Endodermal cell (in vitro differentiated cells): ENCODE measurements at regions not wholly inside any gene's neighbourhood (a gene's known extent, or its start where the extent isn't known, plus 50 kb on each side); places are given as distances from the start of the nearest gene placed in this dataset.

ENCODE experiments used
- DNase-seq: peaks from one replicate; pipeline ENCODE4 v3.0.0-alpha.2; 2017
- H3K27ac ChIP-seq: 2 replicates; pipeline ENCODE4 v1.5.1; 2013; ENCODE audit warnings: mild to moderate bottlenecking, low read depth, low read length, moderate library complexity
- H3K27me3 ChIP-seq: 2 replicates; pipeline ENCODE4 v1.6.1; 2013; ENCODE audit warnings: mild to moderate bottlenecking, low read length, moderate library complexity; ENCODE audit not compliant: insufficient read depth, control insufficient read depth, poor library complexity, severe bottlenecking
- H3K36me3 ChIP-seq: 2 replicates; pipeline ENCODE4 v1.7.0; 2013; ENCODE audit warnings: mild to moderate bottlenecking, low read length, moderate library complexity; ENCODE audit not compliant: control insufficient read depth, insufficient read depth
- H3K4me1 ChIP-seq: one replicate; pipeline ENCODE4 v1.7.0; 2013; ENCODE audit warnings: low read length; ENCODE audit not compliant: control insufficient read depth, insufficient read depth
- H3K4me3 ChIP-seq: 2 replicates; pipeline ENCODE4 v1.5.1; 2013; ENCODE audit warnings: mild to moderate bottlenecking, low read length, moderate library complexity
- H3K9ac ChIP-seq: 2 replicates; pipeline ENCODE4 v1.6.1; 2013; ENCODE audit warnings: mild to moderate bottlenecking, low read length, moderate library complexity; ENCODE audit not compliant: poor library complexity, severe bottlenecking; ENCODE audit errors: extremely low read depth
- H3K9me3 ChIP-seq: 2 replicates; pipeline ENCODE4 v1.6.1; 2013; ENCODE audit warnings: mild to moderate bottlenecking, low read length, moderate library complexity; ENCODE audit not compliant: control insufficient read depth
- H3K27ac Mint-ChIP-seq: 2 replicates; pipeline ENCODE4 v1.8.0; 2020; ENCODE audit warnings: mixed read lengths
- H3K27me3 Mint-ChIP-seq: 2 replicates; pipeline ENCODE4 v1.8.0; 2021; ENCODE audit warnings: mild to moderate bottlenecking, mixed read lengths; ENCODE audit not compliant: insufficient read depth
- H3K36me3 Mint-ChIP-seq: 2 replicates; pipeline ENCODE4 v1.8.0; 2020; ENCODE audit warnings: low read depth, mixed read lengths
- H3K4me1 Mint-ChIP-seq: 2 replicates; pipeline ENCODE4 v1.8.0; 2020; ENCODE audit warnings: mixed read lengths
- H3K4me3 Mint-ChIP-seq: 2 replicates; pipeline ENCODE4 v1.8.0; 2020; ENCODE audit warnings: mild to moderate bottlenecking, moderate library complexity, mixed read lengths
- H3K9me3 Mint-ChIP-seq: 2 replicates; pipeline ENCODE4 v1.8.0; 2020; ENCODE audit warnings: mild to moderate bottlenecking, mixed read lengths
- whole genome bisulfite sequencing, 2 experiments: methylation state at CpG; one replicate each; pipeline versions ENCODE4 v1.1.5 to v1.1.7; 2013; ENCODE audit warnings: missing lambda C conversion rate in 2 of 2, mixed read lengths in 1 of 2; ENCODE audit not compliant: insufficient coverage in 1 of 2, insufficient read length in 1 of 2; 5-methylcytosine and 5-hydroxymethylcytosine counted together
- TF ChIP-seq, protein P1 (sequence below): fragments of 200-600 bp; sonication (generic); conservative IDR thresholded peaks from 2 replicates; pipeline ENCODE4 v1.5.0; 2021; ENCODE audit warnings: antibody characterized with exemption, mild to moderate bottlenecking

DNA sequence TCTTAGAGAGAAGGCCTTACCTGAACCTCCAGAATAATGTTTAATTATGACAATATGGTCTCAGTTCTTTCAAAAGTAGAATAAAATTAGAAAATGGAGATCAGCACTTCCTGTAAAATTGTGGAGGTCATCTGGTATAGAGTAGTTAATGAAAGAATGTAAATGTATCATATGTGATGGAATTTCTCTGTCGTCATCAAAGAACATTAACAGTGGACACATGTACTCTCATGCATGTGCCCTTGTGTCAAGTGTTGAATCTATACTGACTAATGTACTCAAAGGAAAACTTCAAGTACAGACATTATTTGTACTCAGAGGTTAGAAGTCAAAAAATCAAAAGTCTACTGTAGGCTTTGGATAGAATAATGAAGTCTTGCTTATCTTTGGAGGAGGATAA lies 129.2 kb upstream of the MYOCD start:
- no peaks in the 10 kb centered on the region for H3K36me3 ChIP-seq
- H3K4me3 ChIP-seq: no peak overlapping the region
- H3K27me3 Mint-ChIP-seq: no peaks in the 10 kb centered on the region
- no peak overlapping the region for H3K9ac ChIP-seq
- H3K27me3 ChIP-seq: no peaks in the 10 kb centered on the region
- H3K9me3 Mint-ChIP-seq: no peaks in the 10 kb centered on the region
- 90 to 100% methylated on average over 1 of the region's 1 CpG for WGBS, 2 experiments
- DNase-seq: no peak
- TF ChIP-seq, protein P1, sequence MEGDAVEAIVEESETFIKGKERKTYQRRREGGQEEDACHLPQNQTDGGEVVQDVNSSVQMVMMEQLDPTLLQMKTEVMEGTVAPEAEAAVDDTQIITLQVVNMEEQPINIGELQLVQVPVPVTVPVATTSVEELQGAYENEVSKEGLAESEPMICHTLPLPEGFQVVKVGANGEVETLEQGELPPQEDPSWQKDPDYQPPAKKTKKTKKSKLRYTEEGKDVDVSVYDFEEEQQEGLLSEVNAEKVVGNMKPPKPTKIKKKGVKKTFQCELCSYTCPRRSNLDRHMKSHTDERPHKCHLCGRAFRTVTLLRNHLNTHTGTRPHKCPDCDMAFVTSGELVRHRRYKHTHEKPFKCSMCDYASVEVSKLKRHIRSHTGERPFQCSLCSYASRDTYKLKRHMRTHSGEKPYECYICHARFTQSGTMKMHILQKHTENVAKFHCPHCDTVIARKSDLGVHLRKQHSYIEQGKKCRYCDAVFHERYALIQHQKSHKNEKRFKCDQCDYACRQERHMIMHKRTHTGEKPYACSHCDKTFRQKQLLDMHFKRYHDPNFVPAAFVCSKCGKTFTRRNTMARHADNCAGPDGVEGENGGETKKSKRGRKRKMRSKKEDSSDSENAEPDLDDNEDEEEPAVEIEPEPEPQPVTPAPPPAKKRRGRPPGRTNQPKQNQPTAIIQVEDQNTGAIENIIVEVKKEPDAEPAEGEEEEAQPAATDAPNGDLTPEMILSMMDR: no peak
- no peak overlapping the region for H3K27ac ChIP-seq
- no peaks in the 10 kb centered on the region for H3K9me3 ChIP-seq
- no peaks in the 10 kb centered on the region for H3K4me1 ChIP-seq
- H3K4me3 Mint-ChIP-seq: no peak overlapping the region
- H3K4me1 Mint-ChIP-seq: peaks cover 19% of the 10 kb centered on the region
- H3K36me3 Mint-ChIP-seq: no peaks in the 10 kb centered on the region
- no peak overlapping the region for H3K27ac Mint-ChIP-seq

DNA sequence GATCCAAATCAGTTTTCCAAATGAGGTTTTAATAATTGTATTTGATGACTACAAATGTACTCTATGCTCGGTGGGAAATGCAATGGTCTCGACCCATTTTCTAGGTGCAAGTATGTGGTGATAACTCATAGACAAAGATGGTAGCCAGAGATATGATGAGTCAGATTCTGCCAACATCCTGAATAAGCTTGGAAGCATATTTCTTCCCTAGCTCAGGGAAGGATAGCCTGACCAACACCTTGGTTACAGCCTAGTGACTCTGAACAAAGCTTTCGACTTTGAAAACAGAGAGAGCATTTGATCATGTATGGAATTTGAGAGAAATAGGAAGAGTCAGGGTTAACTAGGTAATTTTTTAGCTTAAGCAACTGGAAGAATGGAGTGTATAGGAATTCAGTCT lies 128.3 kb upstream of the MYOCD start:
- no peak overlapping the region for H3K9ac ChIP-seq
- no peaks in the 10 kb centered on the region for H3K36me3 ChIP-seq
- WGBS, 2 experiments: 91 to 100% methylated on average over 1 to 3 of the region's 3 CpGs
- H3K4me3 ChIP-seq: no peak overlapping the region
- no peaks in the 10 kb centered on the region for H3K4me1 ChIP-seq
- H3K9me3 ChIP-seq: no peaks in the 10 kb centered on the region
- Mint-ChIP-seq H3K4me3 (no peak overlapping the region), H3K27me3 (no peaks in the 10 kb centered on the region), H3K4me1 (peaks cover 19% of the 10 kb centered on the region), H3K36me3 (no peaks in the 10 kb centered on the region), H3K27ac (no peak overlapping the region), H3K9me3 (no peaks in the 10 kb centered on the region)
- DNase-seq: no peak
- TF ChIP-seq, protein P1: no peak
- no peaks in the 10 kb centered on the region for H3K27me3 ChIP-seq
- H3K27ac ChIP-seq: no peak overlapping the region

DNA sequence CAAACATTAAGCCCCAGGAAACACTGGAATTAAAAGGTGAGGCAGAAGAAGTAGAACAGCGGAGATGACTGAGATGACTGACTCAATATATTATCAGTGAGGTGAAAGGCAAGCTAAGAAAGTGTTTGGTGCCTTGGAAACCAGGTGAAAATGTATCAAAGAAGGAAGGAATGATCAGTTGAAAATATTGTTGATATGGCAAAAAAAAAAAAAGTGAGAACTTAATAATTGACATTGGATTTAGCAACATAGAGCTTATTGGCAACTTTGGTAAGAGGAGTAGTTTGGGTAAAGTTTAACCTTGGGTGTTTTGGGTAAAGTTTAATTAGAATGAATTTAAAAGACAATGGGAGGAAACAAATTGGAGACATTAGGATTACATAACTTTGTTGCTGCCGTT lies 127.7 kb upstream of the MYOCD start:
- no peaks in the 10 kb centered on the region for H3K4me1 ChIP-seq
- H3K9ac ChIP-seq: no peak overlapping the region
- 92 to 100% methylated on average over 2 of the region's 2 CpGs for WGBS, 2 experiments
- DNase-seq: no peak
- H3K36me3 ChIP-seq: no peaks in the 10 kb centered on the region
- TF ChIP-seq, protein P1: no peak
- H3K4me3 ChIP-seq: no peak overlapping the region
- H3K9me3 ChIP-seq: no peaks in the 10 kb centered on the region
- no peak overlapping the region for H3K27ac Mint-ChIP-seq
- no peaks in the 10 kb centered on the region for H3K27me3 ChIP-seq
- no peak overlapping the region for H3K27ac ChIP-seq
- no peaks in the 10 kb centered on the region for H3K27me3 Mint-ChIP-seq
- no peaks in the 10 kb centered on the region for H3K36me3 Mint-ChIP-seq
- H3K4me1 Mint-ChIP-seq: peaks cover 19% of the 10 kb centered on the region
- H3K4me3 Mint-ChIP-seq: no peak overlapping the region
- no peaks in the 10 kb centered on the region for H3K9me3 Mint-ChIP-seq
